ENCODE measurements at regions not wholly inside any gene's neighbourhood (a gene's known extent, or its start where the extent isn't known, plus 50 kb on each side); places are given as distances from the start of the nearest gene placed in this dataset.

GRCh38 chr2:223508372-223508771, 93.8 kb downstream of the SCG2 start (continued):
- TF ChIP-seq TCF12 (IDR thresholded peaks at IDR 0.05; ENCODE audit: low read depth, low read length) (no peak), TAF7 (optimal IDR thresholded peaks at IDR 0.05; ENCODE audit: borderline replicate concordance, low read depth, low read length) (no peak)

Measured in H1 (cell line).